Stimulated activated naive B cell treated with anti-CD40 and anti-IgM and Interleukin-4, amounts not matched to agents 10 μg/mL and 1 μg/mL and 100 μg/mL, for 72 hours (primary cell): ENCODE measurements at regions not wholly inside any gene's neighbourhood (a gene's known extent, or its start where the extent isn't known, plus 50 kb on each side); places are given as distances from the start of the nearest gene placed in this dataset.

ENCODE experiments used
- ATAC-seq, 2 donors: fragments of 150-1000 bp; cut with Tn5 transposase; replicated peaks; 2 replicates each; pipeline ENCODE4 v1.10.0; 2021; ENCODE audit warnings: moderate library complexity in 1 of 2
- DNase-seq: peaks from one replicate; pipeline ENCODE4 v3.0.0; 2021
- H3K27ac Mint-ChIP-seq: one replicate; pipeline ENCODE4 v1.8.0; 2022; ENCODE audit warnings: mild to moderate bottlenecking, mixed read lengths
- H3K27me3 Mint-ChIP-seq, 2 donors: one replicate each; pipeline ENCODE4 v1.8.0; 2022; ENCODE audit warnings: mixed read lengths in 2 of 2
- H3K36me3 Mint-ChIP-seq, 2 donors: one replicate each; pipeline ENCODE4 v1.8.0; 2022; ENCODE audit warnings: mixed read lengths in 2 of 2, mild to moderate bottlenecking in 1 of 2
- H3K4me1 Mint-ChIP-seq, 2 donors: one replicate each; pipeline ENCODE4 v1.8.0; 2022; ENCODE audit warnings: mixed read lengths in 2 of 2, mild to moderate bottlenecking in 1 of 2
- H3K4me3 Mint-ChIP-seq, 2 donors: one replicate each; pipeline ENCODE4 v1.8.0; 2022; ENCODE audit warnings: mild to moderate bottlenecking in 2 of 2, mixed read lengths in 2 of 2, moderate library complexity in 1 of 2
- H3K9me3 Mint-ChIP-seq, 2 donors: one replicate each; pipeline ENCODE4 v1.8.0; 2022; ENCODE audit warnings: mixed read lengths in 2 of 2, mild to moderate bottlenecking in 1 of 2

GRCh38 chr1:82446236-82446635 is 645.5 kb downstream of the ADGRL2 start:
- DNase-seq (no peak), ATAC-seq (no peak)
- peaks cover 0 to 9% of the 10 kb centered on the region in 2 donors for H3K9me3 Mint-ChIP-seq
- peaks cover 2 to 14% of the 10 kb centered on the region in 2 donors for H3K4me1 Mint-ChIP-seq
- no peak overlapping the region for H3K27ac Mint-ChIP-seq
- peaks cover 0 to 2% of the 10 kb centered on the region in 2 donors for H3K36me3 Mint-ChIP-seq
- H3K4me3 Mint-ChIP-seq, result no peak overlapping the region
- H3K27me3 Mint-ChIP-seq, result no peaks in the 10 kb centered on the region

- Mint-ChIP-seq H3K9me3 (peaks cover 0 to 9% of the 10 kb centered on the region in 2 donors), H3K27me3 (no peaks in the 10 kb centered on the region), H3K27ac (no peak overlapping the region), H3K4me1 (peaks cover 2 to 14% of the 10 kb centered on the region in 2 donors), H3K36me3 (peaks cover 0 to 2% of the 10 kb centered on the region in 2 donors), H3K4me3 (no peak overlapping the region)
- DNase-seq (no peak), ATAC-seq (no peak)
Measured at GRCh38 chr1:82445827-82446226, 645.1 kb downstream of the ADGRL2 start.

- ATAC-seq (no peak), DNase-seq (no peak)
- H3K27ac Mint-ChIP-seq, result no peak overlapping the region
- H3K36me3 Mint-ChIP-seq, result peaks cover 0 to 2% of the 10 kb centered on the region in 2 donors
- no peak overlapping the region for H3K4me3 Mint-ChIP-seq
- no peaks in the 10 kb centered on the region for H3K27me3 Mint-ChIP-seq
- H3K9me3 Mint-ChIP-seq, result peaks cover 0 to 8% of the 10 kb centered on the region in 2 donors
- H3K4me1 Mint-ChIP-seq, result peaks cover 2 to 14% of the 10 kb centered on the region in 2 donors
Measured at GRCh38 chr1:82445132-82445531, 644.4 kb downstream of the ADGRL2 start.

- no peak for ATAC-seq
- Mint-ChIP-seq H3K27me3 (no peaks in the 10 kb centered on the region), H3K36me3 (no peaks in the 10 kb centered on the region), H3K9me3 (peaks cover 0 to 4% of the 10 kb centered on the region in 2 donors), H3K4me1 (no peaks in the 10 kb centered on the region), H3K27ac (no peak overlapping the region), H3K4me3 (no peak overlapping the region)
- no peak for DNase-seq
Measured at GRCh38 chr1:82441402-82441801, 640.7 kb downstream of the ADGRL2 start.

GRCh38 chr1:82423174-82423815 is 622.6 kb downstream of the ADGRL2 start:
- peaks cover 0 to 1% of the 10 kb centered on the region in 2 donors for H3K9me3 Mint-ChIP-seq
- no peak overlapping the region for H3K27ac Mint-ChIP-seq
- ATAC-seq (no peak), DNase-seq (no peak)
- no peaks in the 10 kb centered on the region for H3K27me3 Mint-ChIP-seq
- no peak overlapping the region for H3K4me3 Mint-ChIP-seq
- H3K4me1 Mint-ChIP-seq, result no peaks in the 10 kb centered on the region
- no peaks in the 10 kb centered on the region for H3K36me3 Mint-ChIP-seq

- Mint-ChIP-seq H3K27ac (no peak overlapping the region), H3K9me3 (no peaks in the 10 kb centered on the region), H3K4me1 (no peaks in the 10 kb centered on the region), H3K27me3 (no peaks in the 10 kb centered on the region), H3K36me3 (no peaks in the 10 kb centered on the region), H3K4me3 (no peak overlapping the region)
- ATAC-seq (no peak), DNase-seq (no peak)
Measured at GRCh38 chr1:82421782-82422181, 621.0 kb downstream of the ADGRL2 start.

GRCh38 chr1:82420584-82420983 is 619.9 kb downstream of the ADGRL2 start:
- no peak for ATAC-seq
- Mint-ChIP-seq H3K27ac (no peak overlapping the region), H3K27me3 (no peaks in the 10 kb centered on the region), H3K4me3 (no peak overlapping the region), H3K36me3 (no peaks in the 10 kb centered on the region), H3K9me3 (no peaks in the 10 kb centered on the region), H3K4me1 (no peaks in the 10 kb centered on the region)
- DNase-seq, result no peak

GRCh38 chr1:82411605-82412004 is 610.9 kb downstream of the ADGRL2 start:
- Mint-ChIP-seq H3K4me3 (no peak overlapping the region), H3K9me3 (no peaks in the 10 kb centered on the region), H3K4me1 (no peaks in the 10 kb centered on the region), H3K36me3 (no peaks in the 10 kb centered on the region), H3K27me3 (no peaks in the 10 kb centered on the region), H3K27ac (no peak overlapping the region)
- no peak for ATAC-seq
- DNase-seq, result no peak

GRCh38 chr1:82405333-82405732 is 604.6 kb downstream of the ADGRL2 start:
- no peaks in the 10 kb centered on the region for H3K9me3 Mint-ChIP-seq
- ATAC-seq (no peak), DNase-seq (no peak)
- no peaks in the 10 kb centered on the region for H3K27me3 Mint-ChIP-seq
- H3K27ac Mint-ChIP-seq, result no peak overlapping the region
- H3K4me3 Mint-ChIP-seq, result no peak overlapping the region
- H3K4me1 Mint-ChIP-seq, result no peaks in the 10 kb centered on the region
- no peaks in the 10 kb centered on the region for H3K36me3 Mint-ChIP-seq

- ATAC-seq, result no peak
- H3K9me3 Mint-ChIP-seq, result no peaks in the 10 kb centered on the region
- no peak overlapping the region for H3K4me3 Mint-ChIP-seq
- DNase-seq, result no peak
- H3K4me1 Mint-ChIP-seq, result peaks cover under 1% of the 10 kb centered on the region in 2 donors
- no peaks in the 10 kb centered on the region for H3K27me3 Mint-ChIP-seq
- no peaks in the 10 kb centered on the region for H3K36me3 Mint-ChIP-seq
- H3K27ac Mint-ChIP-seq, result no peak overlapping the region
Measured at GRCh38 chr1:82401116-82401515, 600.4 kb downstream of the ADGRL2 start.

GRCh38 chr1:82400521-82400920 is 599.8 kb downstream of the ADGRL2 start:
- Mint-ChIP-seq H3K27ac (no peak overlapping the region), H3K4me1 (peaks cover 3 to 7% of the 10 kb centered on the region in 2 donors), H3K4me3 (no peak overlapping the region), H3K36me3 (no peaks in the 10 kb centered on the region), H3K27me3 (no peaks in the 10 kb centered on the region), H3K9me3 (no peaks in the 10 kb centered on the region)
- DNase-seq, result no peak
- ATAC-seq, result no peak

- peaks cover 3 to 7% of the 10 kb centered on the region in 2 donors for H3K4me1 Mint-ChIP-seq
- H3K27ac Mint-ChIP-seq, result no peak overlapping the region
- H3K9me3 Mint-ChIP-seq, result no peaks in the 10 kb centered on the region
- ATAC-seq (no peak), DNase-seq (no peak)
- no peaks in the 10 kb centered on the region for H3K36me3 Mint-ChIP-seq
- H3K4me3 Mint-ChIP-seq, result no peak overlapping the region
- no peaks in the 10 kb centered on the region for H3K27me3 Mint-ChIP-seq
Measured at GRCh38 chr1:82399093-82399492, 598.4 kb downstream of the ADGRL2 start.

GRCh38 chr1:82398357-82398756 is 597.6 kb downstream of the ADGRL2 start:
- H3K4me1 Mint-ChIP-seq, result peaks cover 3 to 7% of the 10 kb centered on the region in 2 donors
- ATAC-seq, result no peak
- no peak overlapping the region for H3K4me3 Mint-ChIP-seq
- H3K27me3 Mint-ChIP-seq, result no peaks in the 10 kb centered on the region
- H3K36me3 Mint-ChIP-seq, result no peaks in the 10 kb centered on the region
- no peak for DNase-seq
- no peak overlapping the region for H3K27ac Mint-ChIP-seq
- no peaks in the 10 kb centered on the region for H3K9me3 Mint-ChIP-seq

- Mint-ChIP-seq H3K36me3 (no peaks in the 10 kb centered on the region), H3K4me3 (no peak overlapping the region), H3K27me3 (no peaks in the 10 kb centered on the region), H3K9me3 (peaks cover 0 to 1% of the 10 kb centered on the region in 2 donors), H3K4me1 (peaks cover 3 to 7% of the 10 kb centered on the region in 2 donors), H3K27ac (no peak overlapping the region)
- ATAC-seq (peak; percentile 65 to 69), DNase-seq (no peak)
Measured at GRCh38 chr1:82395440-82395839, 594.7 kb downstream of the ADGRL2 start.

GRCh38 chr1:82392946-82393345 is 592.2 kb downstream of the ADGRL2 start:
- H3K27ac Mint-ChIP-seq, result no peak overlapping the region
- H3K27me3 Mint-ChIP-seq, result no peaks in the 10 kb centered on the region
- no peak for ATAC-seq
- no peak overlapping the region for H3K4me3 Mint-ChIP-seq
- no peaks in the 10 kb centered on the region for H3K36me3 Mint-ChIP-seq
- peaks cover 3 to 7% of the 10 kb centered on the region in 2 donors for H3K4me1 Mint-ChIP-seq
- DNase-seq, result no peak
- peaks cover 1 to 5% of the 10 kb centered on the region in 2 donors for H3K9me3 Mint-ChIP-seq
